NCI-H2029 (cell line): ENCODE measurements at regions not wholly inside any gene's neighbourhood (a gene's known extent, or its start where the extent isn't known, plus 50 kb on each side); places are given as distances from the start of the nearest gene placed in this dataset.

Experiments used
- DNase-seq: peaks from one replicate; lab custom pipeline; 2025; lab: John Stamatoyannopoulos, UW

DNA sequence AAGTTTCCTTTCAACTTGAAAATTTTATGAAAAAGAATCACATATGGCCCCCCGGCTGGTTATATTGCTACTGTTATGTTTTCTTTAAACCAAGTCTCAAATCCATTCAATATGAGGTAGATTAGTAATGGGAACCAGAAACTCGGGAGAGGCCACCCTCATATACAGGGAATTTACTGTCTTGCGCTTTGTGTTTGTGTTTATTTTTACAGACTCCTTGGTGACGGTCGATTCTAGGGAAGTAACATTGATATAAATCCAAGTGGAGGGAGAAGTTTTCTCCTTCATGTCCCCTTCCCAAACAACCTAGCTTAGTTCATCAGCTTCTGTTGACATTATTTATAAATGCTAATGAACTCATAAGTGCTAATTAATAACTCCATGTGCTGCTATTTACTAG lies 163.5 kb upstream of the LMO4 start:
- DNase-seq = no peak

DNA sequence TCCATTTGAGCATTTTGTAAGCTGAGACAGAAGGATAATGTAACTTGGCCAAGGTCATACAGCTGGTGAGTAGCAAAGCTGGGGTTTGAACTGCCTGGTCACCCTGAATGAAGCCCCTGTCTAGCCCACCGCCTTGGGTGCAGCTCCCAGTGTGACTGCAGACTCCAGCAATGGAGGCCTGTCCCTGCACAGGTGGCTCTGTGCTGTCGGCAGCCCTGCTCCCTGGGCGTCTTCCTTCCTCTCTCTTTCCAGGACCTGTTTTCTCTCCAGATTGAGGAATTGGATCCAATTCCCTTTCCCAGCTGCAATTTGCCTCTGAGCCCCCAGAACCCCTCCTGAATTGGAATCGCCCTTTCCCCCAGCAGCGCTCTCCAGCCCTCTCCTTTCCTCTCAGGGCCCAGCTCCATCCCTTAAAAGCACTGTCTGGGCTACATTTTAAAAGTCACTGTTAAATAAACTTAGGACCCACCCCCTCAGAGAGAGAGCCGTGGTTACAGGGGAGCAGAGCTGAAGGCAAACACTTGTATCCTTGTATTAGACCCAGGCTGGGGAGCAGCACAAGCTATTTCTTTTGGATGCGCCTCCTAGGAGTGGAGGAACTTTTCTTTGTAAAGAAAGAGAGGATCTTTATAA lies 161.4 kb upstream of the LMO4 start:
- no peak for DNase-seq

DNA sequence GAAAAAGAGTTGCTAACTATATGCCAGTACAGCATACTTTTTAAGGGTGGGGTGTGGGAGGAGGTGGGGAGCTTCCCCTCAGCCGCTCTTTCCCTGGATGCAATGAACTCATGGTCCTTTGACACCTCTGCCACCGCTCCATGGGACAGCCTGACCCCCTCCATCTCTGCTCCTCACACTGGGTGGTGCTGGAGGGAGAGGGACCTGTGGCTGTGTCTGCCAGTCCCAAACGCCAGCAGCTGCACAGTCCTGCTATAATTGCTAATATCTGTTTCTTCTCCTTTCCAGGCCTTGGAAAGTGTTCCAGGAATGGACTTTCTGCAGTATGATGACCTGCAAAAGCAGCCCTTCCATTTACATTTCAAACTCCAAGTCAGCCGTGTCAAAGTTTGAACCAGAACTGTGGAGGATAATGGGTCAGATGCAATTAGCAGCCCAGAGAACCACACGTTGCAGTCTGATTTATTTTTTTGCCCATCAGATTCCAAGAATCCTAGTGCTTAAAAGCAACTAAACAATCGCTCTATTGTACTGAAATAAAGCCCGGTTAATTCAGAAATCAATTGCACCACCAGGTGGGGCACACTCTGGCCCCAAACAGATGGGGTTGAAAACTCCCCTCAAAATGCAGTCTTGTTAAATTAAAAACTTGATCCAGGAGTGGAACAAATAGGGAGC lies 160.7 kb upstream of the LMO4 start:
- DNase-seq = no peak

DNA sequence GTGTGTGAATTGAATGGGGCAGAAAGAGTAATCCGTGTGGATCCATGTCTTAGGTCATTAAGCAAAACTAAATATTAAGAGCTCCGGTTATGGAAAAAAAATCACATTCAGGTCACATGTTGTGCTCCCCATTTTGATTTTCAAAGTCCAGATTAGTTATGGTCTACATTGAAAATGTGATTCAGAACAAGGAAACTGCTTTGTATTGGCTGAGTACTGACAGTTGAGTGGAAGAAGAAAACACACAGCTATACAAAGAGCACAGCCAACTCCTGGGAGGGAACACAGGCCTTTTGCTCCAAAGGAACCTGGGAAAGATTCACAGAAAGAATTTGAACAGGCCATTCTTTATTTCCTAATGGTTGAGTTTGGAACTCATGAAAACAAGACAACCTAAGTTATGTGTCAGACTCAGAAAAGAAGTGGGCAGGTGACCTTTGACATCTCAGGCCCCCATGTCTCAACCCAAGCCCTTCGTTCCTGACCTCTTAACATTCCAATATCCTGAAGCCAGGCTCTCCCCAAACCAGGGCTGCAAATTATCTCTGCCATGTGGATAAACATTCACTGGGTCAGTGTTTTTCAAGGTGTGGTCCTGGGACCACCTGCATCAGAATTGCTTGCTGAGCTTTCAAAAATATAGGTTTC lies 159.3 kb upstream of the LMO4 start:
- no peak for DNase-seq

DNA sequence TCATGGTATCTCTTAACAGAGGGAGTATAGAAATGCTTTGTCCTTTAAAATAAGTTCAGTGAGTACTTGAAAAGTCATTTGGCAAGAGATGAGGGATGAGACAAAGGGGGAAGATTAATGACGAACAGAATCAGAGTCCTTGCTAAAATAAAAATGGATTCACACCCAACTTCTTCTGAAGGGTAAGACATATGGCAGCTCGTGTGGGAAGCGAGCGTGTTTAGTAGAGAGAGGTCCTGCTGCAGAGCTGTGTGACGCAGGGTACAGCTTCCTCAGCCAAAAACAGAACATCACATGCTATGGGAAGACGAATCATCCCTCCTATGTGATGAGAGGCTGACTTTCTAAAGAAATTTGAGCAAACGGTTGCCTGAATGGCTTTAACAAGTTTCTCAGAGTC lies 158.5 kb upstream of the LMO4 start:
- no peak for DNase-seq

DNA sequence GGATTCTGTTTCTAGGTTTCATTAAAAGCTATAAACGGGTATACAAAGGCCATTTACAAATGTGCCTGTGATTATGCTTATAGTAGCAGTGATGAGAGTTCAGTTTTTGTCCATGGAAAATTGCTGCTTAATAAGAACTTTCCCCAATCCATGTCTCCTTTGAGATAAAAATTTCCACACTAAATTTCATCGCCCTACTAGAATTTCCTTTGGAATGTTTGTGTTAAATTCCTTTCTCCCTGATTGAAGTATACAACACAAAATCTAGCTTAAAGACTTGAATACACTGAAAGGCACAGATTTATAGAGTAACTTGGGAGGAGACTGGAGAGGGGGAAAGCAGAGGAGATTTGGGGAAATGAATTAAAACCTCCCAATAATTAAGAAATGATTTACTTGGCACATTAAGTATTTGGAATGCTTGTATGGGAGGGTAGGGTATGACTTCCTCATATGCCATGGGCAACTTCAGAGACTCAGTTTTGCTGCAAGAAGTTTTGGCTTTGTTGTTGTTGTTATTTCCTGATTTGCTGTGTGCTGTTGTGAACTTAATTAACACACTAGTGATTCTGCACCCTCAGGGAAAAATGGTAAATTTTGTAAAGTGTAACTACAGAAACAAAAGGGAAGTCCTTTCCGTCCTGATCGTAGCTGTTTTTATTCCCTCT lies 157.6 kb upstream of the LMO4 start:
- DNase-seq = no peak

DNA sequence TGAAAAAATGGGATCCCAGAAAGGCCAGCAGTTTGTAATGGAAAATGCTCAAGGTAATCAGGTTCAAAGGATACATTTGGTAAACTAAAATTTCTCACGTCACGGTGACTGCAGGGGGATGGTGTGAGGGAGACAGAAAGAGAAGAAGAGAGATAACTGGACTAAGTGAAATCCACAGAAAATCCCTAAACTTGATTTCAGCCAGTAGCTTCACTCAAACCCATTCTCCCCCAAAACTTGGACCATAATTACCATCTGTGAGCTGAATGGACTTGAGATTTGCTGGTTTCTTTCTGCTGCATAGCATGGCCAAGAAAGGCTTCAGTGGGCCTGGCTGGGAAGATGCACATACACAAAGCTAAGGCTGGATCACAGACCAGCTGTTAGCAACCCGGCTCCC lies 155.4 kb upstream of the LMO4 start:
- DNase-seq = no peak

DNA sequence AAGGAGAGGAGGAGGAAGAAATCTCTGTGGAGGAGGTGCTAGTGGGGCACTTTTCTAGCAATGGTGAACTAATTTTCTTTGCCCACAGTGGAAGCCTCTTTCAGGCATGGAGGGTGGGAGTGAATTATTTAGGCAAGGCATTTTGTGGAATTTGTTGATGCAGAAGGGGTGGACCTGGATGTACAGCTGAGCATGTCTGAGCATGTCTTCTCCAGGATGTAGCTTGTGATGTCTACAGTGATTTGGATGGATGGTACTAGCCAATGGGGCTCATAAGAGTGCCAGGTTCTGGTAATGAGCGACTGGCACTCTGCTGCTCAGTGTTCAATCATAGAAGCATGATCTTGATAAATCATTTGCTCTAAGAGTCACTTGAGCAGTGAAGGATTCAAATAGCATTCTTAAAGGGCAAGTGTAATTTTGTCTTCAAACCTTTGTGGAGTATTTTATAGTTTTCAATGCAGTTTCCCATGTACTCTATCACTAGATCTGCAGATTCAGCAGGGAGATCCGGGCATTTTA lies 153.9 kb upstream of the LMO4 start:
- no peak for DNase-seq

DNA sequence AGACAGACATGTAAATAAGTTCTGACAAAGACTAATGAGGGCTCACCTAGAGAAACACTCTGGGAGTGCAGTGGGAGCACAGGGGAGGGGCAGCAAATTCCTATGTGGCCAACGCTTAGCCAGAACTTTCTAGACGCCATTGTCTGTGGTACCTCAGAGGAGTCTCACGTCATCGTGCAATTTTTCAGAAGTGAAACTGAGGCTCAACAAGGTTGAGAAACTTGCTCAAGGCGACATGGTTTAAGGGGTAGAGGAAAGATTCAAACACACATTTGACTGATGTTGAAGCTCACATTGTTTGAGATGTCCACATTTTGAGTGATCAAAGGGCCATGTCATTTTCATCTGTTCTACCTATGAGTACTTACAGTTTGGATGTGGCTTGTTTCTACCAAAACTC lies 152.6 kb upstream of the LMO4 start:
- no peak for DNase-seq

DNA sequence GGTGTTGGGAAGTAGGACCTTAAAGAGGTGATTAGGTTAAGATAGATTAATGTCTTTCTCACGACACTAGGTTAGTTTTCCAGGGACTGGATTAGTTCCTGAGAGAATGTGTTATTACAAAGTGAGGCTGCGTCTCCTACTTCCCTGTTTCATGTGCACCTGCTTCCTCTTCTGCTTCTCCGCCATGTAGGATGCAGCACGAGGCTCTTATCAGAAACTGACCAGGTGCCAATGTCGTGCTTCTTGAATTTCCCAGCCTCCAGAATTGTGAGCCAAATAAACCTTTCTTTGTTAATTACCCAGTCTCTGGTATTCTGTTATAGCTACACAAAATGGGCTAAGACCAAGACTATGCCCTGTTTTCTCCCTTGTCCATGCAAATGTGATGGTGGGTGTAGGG lies 152.2 kb upstream of the LMO4 start:
- DNase-seq = no peak

DNA sequence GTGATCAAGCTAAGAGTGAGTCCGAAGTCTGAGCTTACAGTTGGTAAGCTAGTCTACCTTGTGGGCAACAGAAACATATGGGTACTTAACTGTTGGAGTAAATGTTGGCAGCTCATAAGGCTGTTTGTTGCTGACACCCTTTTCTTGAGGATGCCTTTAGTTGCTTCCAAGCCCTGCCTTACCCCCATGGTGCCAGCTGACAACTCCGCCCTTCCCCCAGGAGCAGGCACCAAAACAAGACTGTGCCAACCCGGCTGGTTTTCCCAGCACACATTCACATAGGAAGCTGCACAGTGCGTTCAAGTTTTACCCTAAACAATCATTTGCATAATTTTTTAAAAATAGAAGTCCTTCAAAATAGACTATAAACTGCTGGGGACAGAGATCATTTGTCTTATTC lies 150.2 kb upstream of the LMO4 start:
- no peak for DNase-seq

DNA sequence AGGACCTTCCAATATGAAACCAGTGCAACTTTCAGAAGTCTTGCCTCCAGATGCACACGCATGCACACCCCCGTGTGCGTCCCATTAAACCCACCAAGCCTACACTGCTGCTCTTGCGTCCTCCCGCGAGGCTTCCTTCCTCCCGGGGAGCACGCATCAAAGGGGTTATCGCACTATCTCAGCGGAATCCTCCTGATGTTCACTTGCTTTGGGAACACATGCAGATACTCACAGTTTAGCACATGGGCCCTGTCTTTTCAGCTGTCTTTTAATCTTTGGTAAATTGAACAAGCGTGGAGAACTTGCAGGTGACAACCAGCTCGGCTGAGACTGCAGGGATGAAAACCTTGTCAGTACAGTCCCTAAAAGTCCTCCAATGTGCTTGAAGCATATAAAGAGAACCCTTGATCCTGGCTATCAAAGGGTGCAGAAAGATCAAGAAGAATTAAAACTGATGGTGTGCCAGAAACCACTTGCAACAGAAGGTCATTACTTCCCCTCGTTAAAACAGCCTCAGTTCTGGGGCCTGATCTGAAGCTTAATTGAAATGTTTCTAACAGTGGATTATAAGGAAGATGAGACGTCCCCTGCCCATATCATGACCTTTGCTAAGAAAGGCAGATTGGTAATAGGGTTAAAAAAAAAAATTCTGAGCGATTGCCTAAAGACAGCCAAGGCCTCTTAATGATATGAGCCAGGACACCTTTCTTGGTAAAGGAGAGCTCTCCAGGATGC lies 149.4 kb upstream of the LMO4 start:
- no peak for DNase-seq

DNA sequence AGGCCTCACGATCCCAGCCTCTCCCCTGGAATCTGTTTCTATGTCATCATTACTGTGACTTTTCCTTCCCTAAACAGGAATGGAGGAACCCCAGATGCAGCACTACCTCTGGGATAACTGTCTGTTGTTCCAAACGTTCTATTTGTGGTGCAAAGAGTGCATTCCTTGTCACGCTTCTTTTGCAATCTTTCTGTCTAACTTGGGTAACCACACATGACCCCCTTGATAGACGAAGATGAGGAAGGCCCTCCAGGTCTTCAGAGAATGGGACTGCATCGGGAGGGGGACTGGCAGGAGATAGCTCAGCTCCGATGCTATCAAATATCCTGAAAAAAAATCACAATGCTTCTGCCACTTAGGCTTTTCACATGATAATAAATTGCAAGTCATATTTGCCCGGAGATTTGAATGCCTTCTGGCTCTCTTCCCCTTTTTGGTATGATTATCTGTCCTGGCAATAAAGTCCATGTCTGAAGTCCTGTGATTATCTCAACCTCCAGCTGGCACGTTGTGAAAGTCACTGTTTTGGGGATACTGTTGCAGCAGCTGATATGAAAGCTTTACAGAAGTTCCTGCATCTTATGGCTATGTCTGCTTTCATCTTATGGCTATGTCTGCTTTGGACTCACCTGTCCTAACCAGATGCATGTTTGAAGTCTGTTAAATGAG lies 148.7 kb upstream of the LMO4 start:
- DNase-seq = no peak

DNA sequence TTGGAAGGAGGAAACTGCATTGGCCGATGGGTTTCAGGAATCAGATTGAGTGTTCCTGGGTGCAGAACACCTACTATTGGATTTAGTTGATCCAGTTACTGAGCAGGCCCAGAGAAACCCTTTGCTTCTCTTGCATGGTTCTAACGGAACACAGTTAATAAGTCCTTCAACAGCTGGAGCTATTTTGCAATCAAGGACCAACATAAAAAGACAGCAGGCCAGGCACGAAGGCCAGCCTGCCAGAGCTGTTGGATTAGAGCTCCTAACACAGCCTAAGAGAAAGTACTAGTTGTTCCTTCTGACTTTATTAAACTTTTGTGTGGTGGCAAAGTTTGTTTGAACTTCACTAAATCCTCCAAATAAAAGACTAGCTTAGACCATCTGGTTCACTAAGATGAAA lies 148.0 kb upstream of the LMO4 start:
- DNase-seq = no peak

DNA sequence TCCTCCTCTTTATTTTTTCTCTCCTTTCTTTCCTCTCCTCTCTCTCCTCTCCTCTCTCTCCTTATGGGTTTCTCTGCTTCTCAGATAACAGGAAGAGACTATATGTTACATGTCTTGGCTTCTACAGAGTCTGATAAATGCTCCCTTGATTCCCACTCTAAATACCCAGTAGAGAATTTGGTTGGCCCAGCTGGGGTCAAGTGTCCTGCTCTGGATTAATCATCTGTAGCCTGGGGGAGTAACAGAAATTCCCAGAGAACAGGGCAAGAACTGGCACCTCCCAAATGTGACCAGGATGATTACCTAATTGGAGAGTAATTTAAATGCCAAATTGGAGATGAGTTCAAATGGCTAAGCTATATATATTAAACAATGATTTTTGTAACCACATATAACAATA lies 146.1 kb upstream of the LMO4 start:
- DNase-seq = no peak

DNA sequence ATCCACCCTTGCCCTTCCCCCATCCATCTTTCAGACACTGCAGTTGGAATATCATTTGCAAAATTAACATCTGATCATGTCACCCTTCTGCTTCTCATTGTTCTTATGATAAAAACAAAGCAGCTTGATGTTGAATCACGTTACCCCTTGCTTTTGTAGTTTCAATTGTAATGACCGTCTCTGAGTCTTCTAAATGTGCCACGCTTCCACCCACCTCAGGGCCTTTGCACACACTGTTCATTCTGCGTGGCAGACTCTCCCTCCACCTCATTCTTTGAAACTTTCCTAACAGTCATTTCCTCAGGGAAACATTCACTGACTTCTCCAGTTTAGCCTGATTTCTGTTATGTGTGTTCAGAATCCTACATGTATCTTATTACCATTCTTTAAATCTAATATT lies 143.6 kb upstream of the LMO4 start:
- no peak for DNase-seq

DNA sequence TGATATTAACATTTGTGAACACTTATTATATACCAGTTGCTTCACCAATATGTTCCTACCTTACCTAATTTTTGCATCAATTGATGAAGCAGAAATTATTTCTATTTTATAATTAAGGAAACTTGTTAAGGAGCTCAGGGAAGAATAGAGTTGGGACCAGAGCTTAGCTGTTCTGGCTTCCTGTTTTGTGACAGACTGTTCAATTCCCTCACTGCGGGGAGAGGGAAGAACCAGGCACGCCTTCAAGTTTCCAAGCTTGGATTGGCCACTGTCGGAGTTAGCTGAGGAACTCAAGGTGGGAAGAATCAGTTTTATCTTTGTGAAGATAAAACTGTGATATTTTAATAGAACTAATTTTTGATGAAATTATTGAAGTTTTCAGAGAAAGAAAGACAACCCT lies 142.3 kb upstream of the LMO4 start:
- no peak for DNase-seq

DNA sequence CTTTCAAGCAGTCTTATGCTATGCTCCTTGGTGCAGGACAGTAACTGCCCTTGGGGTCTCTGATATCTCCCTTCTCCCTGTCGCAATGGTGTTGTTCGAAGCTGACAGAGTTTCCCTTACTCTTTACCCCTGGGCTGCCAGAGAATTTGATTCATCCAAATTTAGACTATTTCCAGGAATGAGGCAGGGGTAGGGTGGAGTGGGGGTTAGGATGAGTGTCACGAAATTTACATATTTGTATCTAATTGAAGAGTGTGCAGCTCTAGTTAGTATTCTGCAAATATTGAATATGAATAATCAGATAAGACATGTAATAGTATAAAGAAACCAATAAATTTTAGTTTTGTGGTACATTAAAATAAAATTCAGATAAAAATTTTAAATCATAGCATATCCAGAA lies 140.0 kb upstream of the LMO4 start:
- no peak for DNase-seq

DNA sequence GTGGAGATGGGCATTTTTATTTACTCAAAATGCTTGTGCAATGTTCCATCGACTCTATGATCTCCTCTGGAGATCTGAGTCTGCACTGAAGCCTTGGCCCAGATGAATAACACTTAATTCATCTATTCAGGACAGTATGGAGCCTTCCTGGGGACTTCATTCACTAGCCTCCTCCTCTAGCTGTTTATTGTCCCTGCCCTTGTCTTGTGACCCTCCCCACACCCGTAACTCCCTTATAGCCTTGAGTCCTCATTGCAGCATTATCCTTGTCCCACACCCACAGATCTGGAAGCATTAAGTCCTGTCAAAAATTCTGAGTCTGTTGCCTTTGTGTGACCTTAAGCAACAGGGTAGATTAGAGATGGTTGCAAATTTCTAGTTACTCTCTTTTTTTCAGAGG lies 138.3 kb upstream of the LMO4 start:
- no peak for DNase-seq

DNA sequence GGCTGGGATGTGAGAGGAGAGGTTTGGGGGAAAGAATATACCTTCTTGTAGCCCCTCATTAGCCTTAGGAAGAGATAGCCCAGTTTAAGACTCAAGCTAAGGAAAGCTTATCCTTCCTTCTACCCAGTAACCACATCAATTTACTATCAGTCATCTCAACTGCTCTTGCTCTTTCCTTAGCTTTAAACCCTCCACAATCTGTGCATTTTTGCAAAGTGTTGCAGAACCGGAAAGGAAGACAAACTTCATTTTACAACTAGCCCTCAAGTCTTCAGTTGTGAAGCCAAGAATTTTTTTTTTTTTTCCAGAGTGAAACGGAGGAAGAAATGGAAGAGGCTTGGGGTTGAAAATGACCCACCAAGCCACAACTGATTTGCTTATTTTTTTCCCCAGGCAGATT lies 137.0 kb upstream of the LMO4 start:
- no peak for DNase-seq

DNA sequence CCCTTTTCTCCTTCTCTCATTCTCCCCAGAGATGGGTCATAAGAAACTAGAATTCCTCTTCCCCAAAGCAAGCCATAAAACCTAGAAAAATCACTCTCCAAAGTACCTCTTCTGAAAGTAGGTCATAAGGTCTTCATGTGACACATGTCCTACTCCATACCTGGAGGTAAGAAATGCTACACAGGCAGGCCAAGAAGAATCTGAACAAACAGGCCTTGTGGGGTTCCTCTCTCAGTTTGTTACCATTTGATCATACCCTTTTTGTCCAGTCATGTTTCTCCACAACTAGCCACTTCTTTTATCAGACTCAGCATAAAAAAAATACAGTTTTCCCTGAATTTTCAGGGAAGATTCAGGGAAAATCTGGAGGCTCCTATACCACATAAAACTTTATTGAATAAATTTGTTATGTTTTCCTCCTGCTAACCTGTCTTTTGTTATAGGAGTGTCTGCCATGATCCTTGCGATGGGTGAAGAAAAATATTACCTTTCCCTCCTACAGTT lies 134.4 kb upstream of the LMO4 start:
- DNase-seq = no peak

DNA sequence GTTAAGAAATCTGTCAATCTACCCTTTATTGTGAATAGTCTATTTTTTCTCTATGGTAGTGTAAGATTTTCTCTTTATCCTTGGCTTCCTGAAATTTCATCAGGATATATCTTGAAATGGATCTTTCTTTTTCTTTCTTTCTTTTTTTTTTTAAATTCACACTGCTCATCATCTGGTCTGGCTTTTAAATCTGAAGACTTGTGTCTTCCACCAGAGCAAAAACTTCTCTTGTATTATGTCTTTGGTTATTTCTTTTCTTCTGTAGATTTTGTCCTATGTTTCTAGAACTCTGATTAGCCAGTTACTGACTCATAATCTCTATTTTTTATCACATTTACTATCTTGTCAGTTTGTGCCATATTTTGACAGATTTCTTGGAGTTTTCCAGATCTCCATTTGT lies 133.8 kb upstream of the LMO4 start:
- no peak for DNase-seq
